Tibial artery (tissue), 4 donors: ENCODE measurements at regions not wholly inside any gene's neighbourhood (a gene's known extent, or its start where the extent isn't known, plus 50 kb on each side); places are given as distances from the start of the nearest gene placed in this dataset.
"Not testable (repeated sequence)": the region's sequence is repeated elsewhere in the genome, so short reads cannot be mapped to it uniquely, and the experiment has no call there.

Source experiments
- DNase-seq, 2 donors: peaks; one replicate each; pipeline ENCODE4 v3.0.0-alpha.2; 2019
- H3K27ac ChIP-seq, 2 donors: fragments of 200-600 bp; sonication (generic) in 1 of 2; 1 replicate in 1 of 2; 2 replicates in 1 of 2; pipeline ENCODE4 v1.5.1; 2018 to 2019; ENCODE audit warnings: mild to moderate bottlenecking in 1 of 2
- H3K27me3 ChIP-seq, 2 donors: fragments of 200-600 bp; sonication (generic) in 1 of 2; one replicate each; pipeline versions ENCODE4 v1.5.1 to v1.6.0; 2016 to 2019
- H3K36me3 ChIP-seq, 3 donors: fragments of 200-600 bp; sonication (generic) in 2 of 3; one replicate each; pipeline ENCODE4 v1.5.1; 2016 to 2019; ENCODE audit warnings: mild to moderate bottlenecking in 2 of 3
- H3K4me1 ChIP-seq, 4 donors: fragments of 200-600 bp; sonication (generic) in 2 of 4; 1 replicate in 3 of 4; 2 replicates in 1 of 4; pipeline ENCODE4 v1.5.1; 2016 to 2019
- H3K4me3 ChIP-seq, 2 donors: fragments of 200-600 bp; sonication (generic) in 1 of 2; 1 replicate in 1 of 2; 2 replicates in 1 of 2; pipeline ENCODE4 v1.5.1; 2018 to 2019; ENCODE audit warnings: mild to moderate bottlenecking in 2 of 2
- H3K9me3 ChIP-seq, 3 donors: fragments of 200-600 bp; sonication (generic) in 1 of 3; one replicate each; pipeline ENCODE4 v1.5.1; 2016 to 2019
- intact Hi-C: fragments of 100-400 bp; cut with DNase I; formaldehyde crosslinking; loops from one replicate; pipeline ENCODE4 v1.15.0; 2023; ENCODE audit warnings: low total_unique reads
- TF ChIP-seq, protein P1 (sequence below), 2 experiments: fragments of 200-600 bp in 1 of 2; fragments of 450-650 bp in 1 of 2; IDR thresholded peaks; one replicate each; pipeline ENCODE4 v1.5.1; 2017 to 2019; ENCODE audit warnings: antibody characterized with exemption in 2 of 2, mild to moderate bottlenecking in 1 of 2, moderate library complexity in 1 of 2

DNA sequence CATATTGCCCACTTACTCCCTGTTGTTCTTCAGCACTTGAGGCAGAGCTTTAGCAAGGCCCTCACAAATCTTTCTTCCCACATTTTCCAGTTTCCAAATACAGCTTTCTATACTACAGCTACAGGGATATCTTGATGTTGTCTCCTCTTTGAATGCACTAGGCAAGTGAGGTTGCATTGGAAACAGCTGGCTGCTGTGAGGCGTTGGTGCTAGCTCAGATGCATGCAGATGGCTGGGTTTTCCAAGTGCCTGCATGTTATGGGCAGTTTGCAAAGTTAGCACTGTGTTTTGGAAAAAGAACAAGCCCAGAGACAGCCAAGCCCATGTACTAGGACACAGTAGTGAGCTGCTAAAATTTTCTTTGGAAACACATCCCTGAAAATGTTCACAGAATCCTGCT, 315.1 kb upstream of the RASGEF1B start:
- Histone ChIP-seq H3K36me3 (no peaks in the 10 kb centered on the region), H3K4me1 (peaks cover 0 to 14% (median 3%) of the 10 kb centered on the region in 4 donors), H3K4me3 (no peak overlapping the region), H3K27ac (no peak overlapping the region), H3K27me3 (no peaks in the 10 kb centered on the region), H3K9me3 (no peaks in the 10 kb centered on the region)
- TF ChIP-seq, protein P1, sequence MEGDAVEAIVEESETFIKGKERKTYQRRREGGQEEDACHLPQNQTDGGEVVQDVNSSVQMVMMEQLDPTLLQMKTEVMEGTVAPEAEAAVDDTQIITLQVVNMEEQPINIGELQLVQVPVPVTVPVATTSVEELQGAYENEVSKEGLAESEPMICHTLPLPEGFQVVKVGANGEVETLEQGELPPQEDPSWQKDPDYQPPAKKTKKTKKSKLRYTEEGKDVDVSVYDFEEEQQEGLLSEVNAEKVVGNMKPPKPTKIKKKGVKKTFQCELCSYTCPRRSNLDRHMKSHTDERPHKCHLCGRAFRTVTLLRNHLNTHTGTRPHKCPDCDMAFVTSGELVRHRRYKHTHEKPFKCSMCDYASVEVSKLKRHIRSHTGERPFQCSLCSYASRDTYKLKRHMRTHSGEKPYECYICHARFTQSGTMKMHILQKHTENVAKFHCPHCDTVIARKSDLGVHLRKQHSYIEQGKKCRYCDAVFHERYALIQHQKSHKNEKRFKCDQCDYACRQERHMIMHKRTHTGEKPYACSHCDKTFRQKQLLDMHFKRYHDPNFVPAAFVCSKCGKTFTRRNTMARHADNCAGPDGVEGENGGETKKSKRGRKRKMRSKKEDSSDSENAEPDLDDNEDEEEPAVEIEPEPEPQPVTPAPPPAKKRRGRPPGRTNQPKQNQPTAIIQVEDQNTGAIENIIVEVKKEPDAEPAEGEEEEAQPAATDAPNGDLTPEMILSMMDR (IDR thresholded peaks at IDR 0.05), result no peak
- intact Hi-C loops, result no loop called here
- no peak for DNase-seq

DNA sequence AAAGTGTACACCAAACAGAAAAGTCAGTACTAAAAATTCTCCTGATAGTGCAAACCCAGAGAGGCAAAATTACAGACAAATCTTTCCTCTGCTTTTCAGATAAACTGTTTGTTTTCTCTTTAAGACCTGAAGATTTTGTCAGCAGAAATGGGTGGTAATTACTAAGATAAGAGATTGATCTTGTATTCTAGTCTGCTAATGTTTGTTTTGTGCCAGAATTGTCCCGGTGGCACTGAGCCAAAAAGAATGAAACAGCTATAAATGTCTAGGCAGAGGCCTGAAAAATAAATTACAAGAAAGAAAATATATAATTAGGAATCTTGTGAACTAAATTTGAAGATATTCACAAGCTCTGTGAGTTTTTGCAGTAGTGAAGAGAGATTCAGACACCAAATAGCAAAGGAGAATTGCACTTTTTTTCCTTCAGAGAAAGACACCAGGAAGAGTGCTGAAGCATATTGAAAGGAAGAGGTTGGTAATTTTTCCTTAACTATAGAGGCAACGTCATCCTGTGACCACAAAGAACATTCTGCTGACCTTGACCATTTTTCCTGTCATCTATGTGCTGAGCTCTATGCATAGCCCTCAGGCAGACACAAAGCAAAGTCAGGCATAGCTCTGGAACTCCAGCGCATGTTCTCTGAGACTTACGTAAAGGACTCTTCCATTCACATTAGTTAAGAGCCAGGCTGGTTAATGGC, 314.5 kb upstream of the RASGEF1B start:
- Histone ChIP-seq H3K4me3 (no peak overlapping the region), H3K27me3 (no peaks in the 10 kb centered on the region), H3K36me3 (no peaks in the 10 kb centered on the region), H3K27ac (no peak overlapping the region), H3K9me3 (no peaks in the 10 kb centered on the region), H3K4me1 (peaks cover 0 to 14% (median 3%) of the 10 kb centered on the region in 4 donors)
- TF ChIP-seq, protein P1 (IDR thresholded peaks at IDR 0.05), result no peak
- no peak for DNase-seq
- intact Hi-C loops, result no loop called here

DNA sequence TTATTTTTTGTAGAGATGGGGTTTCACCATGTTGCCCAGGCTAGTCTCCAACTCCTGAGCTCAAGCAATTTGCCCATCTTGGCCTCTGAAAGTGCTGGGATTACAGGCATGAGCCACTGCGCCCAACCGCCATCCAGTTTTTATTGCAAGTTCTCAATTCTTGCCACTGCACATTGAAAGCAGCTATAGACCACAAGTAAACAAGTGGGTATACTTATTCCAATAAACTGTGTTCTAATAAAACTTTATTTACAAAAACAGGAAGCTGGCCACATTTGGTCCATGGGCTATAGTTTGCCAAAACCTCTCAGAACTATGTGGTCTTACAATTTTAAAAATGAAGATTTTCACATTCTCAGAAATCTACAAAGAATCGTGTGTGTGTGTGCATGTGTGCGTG, 313.6 kb upstream of the RASGEF1B start:
- H3K36me3 ChIP-seq, result no peaks in the 10 kb centered on the region
- H3K27ac ChIP-seq, result no peak overlapping the region
- TF ChIP-seq, protein P1 (IDR thresholded peaks at IDR 0.05), result no peak
- H3K4me3 ChIP-seq, result no peak overlapping the region
- peaks cover 0 to 14% (median 3%) of the 10 kb centered on the region in 4 donors for H3K4me1 ChIP-seq
- intact Hi-C loops, result no loop called here
- no peaks in the 10 kb centered on the region for H3K27me3 ChIP-seq
- no peaks in the 10 kb centered on the region for H3K9me3 ChIP-seq
- no peak for DNase-seq

DNA sequence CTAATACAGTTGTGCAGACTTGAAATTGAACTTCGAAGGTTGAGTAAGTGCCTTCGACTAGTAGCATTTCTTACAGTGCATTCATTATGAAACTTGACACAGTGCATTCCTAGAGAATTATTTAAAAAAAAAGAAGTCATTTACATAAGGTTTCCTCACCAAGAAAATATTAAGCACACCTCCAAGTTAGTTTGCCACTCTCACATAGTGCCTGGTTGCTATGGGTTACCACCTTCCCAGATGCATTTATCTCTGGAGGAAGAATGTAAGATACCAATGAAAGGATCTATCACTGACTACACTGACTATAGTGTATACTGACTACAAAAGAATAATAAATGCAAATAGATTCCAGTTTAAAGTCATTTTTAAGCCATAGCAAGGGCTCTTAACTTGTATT, 311.9 kb upstream of the RASGEF1B start:
- TF ChIP-seq, protein P1 (IDR thresholded peaks at IDR 0.05), result no peak
- peaks cover 0 to 14% (median 3%) of the 10 kb centered on the region in 4 donors for H3K4me1 ChIP-seq
- intact Hi-C loops, result no loop called here
- H3K36me3 ChIP-seq, result no peaks in the 10 kb centered on the region
- H3K27ac ChIP-seq, result no peak overlapping the region
- H3K27me3 ChIP-seq, result no peaks in the 10 kb centered on the region
- H3K9me3 ChIP-seq, result no peaks in the 10 kb centered on the region
- H3K4me3 ChIP-seq, result no peak overlapping the region
- no peak for DNase-seq

DNA sequence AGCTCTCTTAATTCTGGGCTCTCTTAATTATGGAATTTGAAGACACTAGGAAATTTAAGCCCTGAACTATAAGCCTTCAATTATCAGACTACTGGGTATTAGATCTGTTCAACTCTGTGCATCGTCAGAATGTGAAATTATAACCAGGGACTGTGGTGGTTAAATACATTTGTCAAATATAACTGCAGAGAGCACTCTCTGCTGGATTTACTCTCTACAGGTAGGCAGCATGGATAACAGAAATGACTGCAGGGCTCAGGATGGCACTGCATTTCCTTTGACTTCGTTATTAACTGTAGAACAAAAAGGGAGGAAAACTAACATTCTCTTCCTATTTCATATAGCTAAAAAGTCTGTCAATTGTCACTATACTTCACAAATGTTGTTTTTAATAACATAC, 310.1 kb upstream of the RASGEF1B start:
- H3K27ac ChIP-seq, result no peak overlapping the region
- TF ChIP-seq, protein P1 (IDR thresholded peaks at IDR 0.05), result no peak
- no peak overlapping the region for H3K4me3 ChIP-seq
- no peaks in the 10 kb centered on the region for H3K36me3 ChIP-seq
- peaks cover 0 to 11% (median under 1%) of the 10 kb centered on the region in 4 donors for H3K4me1 ChIP-seq
- no peaks in the 10 kb centered on the region for H3K9me3 ChIP-seq
- H3K27me3 ChIP-seq, result no peaks in the 10 kb centered on the region
- DNase-seq, result no peak
- intact Hi-C loops, result no loop called here

DNA sequence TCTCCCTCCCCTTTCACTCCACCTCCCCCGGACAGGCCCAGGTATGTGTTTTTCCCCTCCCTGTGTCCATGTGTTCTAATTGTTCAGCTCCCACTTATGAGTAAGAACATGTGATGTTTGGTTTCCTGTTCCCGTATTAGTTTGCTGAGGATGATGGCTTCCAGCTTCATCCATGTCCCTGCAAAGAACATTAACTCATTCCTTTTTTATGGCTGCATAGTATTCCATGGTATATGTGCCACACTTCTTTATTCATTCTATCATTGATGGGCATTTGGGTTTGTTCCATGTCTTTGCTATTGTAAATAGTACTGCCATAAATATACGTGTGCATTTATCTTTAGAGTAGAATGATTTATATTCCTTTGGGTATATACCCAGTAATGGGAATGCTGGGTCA, 306.0 kb upstream of the RASGEF1B start:
- H3K27me3 ChIP-seq, DNase-seq, H3K36me3 ChIP-seq, H3K9me3 ChIP-seq, H3K27ac ChIP-seq, H3K4me1 ChIP-seq, intact Hi-C loops, H3K4me3 ChIP-seq: not testable (repeated sequence)
